DND-41 (cell line): ENCODE measurements at regions not wholly inside any gene's neighbourhood (a gene's known extent, or its start where the extent isn't known, plus 50 kb on each side); places are given as distances from the start of the nearest gene placed in this dataset.

Experiments used
- ATAC-seq: fragments of 200-7000 bp; cut with Tn5 transposase; 3 replicates; pipeline ENCODE4 v1.9.1; 2021; ENCODE audit warnings: low read depth; ENCODE audit not compliant: insufficient read depth
- DNase-seq: peaks from one replicate; pipeline ENCODE4 v3.0.0-alpha.2; 2020
- H2AFZ ChIP-seq: 2 replicates; pipeline ENCODE4 v1.6.0; 2012; ENCODE audit warnings: low read depth, low read length
- H3K27ac ChIP-seq: 2 replicates; pipeline ENCODE4 v1.5.1; 2012; ENCODE audit warnings: low read length, inconsistent platforms
- H3K27me3 ChIP-seq: fragments of 200-600 bp; sonication (generic); 2 replicates; pipeline ENCODE4 v1.6.0; 2012; ENCODE audit warnings: low read length, mild to moderate bottlenecking, inconsistent platforms; ENCODE audit not compliant: insufficient read depth, poor library complexity
- H3K36me3 ChIP-seq: 2 replicates; pipeline ENCODE4 v1.5.1; 2012; ENCODE audit warnings: low read length, inconsistent platforms; ENCODE audit not compliant: insufficient read depth
- H3K4me1 ChIP-seq: 2 replicates; pipeline ENCODE4 v1.5.1; 2012; ENCODE audit warnings: mild to moderate bottlenecking, low read length; ENCODE audit not compliant: insufficient read depth
- H3K4me2 ChIP-seq: 2 replicates; pipeline ENCODE4 v1.6.0; 2012; ENCODE audit warnings: mild to moderate bottlenecking, moderate library complexity, low read length, inconsistent platforms; ENCODE audit not compliant: insufficient read depth
- H3K4me3 ChIP-seq, 2 experiments: fragments of 200-600 bp in 1 of 2; shearing (Covaris generic) in 1 of 2; 2 replicates each; pipeline ENCODE4 v1.5.1; 2012 to 2016; ENCODE audit warnings: inconsistent platforms in 2 of 2, low read length in 2 of 2, mild to moderate bottlenecking in 2 of 2, low read depth in 1 of 2, moderate library complexity in 1 of 2
- H3K79me2 ChIP-seq: 2 replicates; pipeline ENCODE4 v1.6.0; 2012; ENCODE audit warnings: low read length, inconsistent platforms; ENCODE audit not compliant: insufficient read depth
- H3K9ac ChIP-seq: 2 replicates; pipeline ENCODE4 v1.6.0; 2012; ENCODE audit warnings: low read depth, mild to moderate bottlenecking, inconsistent platforms, low read length, moderate library complexity
- H3K9me3 ChIP-seq: 2 replicates; pipeline ENCODE4 v1.5.1; 2012; ENCODE audit warnings: low read length, moderate library complexity, mild to moderate bottlenecking, inconsistent platforms; ENCODE audit not compliant: insufficient read depth, severe bottlenecking
- H4K20me1 ChIP-seq: 2 replicates; pipeline ENCODE4 v1.6.0; 2012; ENCODE audit warnings: low read length; ENCODE audit not compliant: insufficient read depth
- CTCF ChIP-seq: IDR thresholded peaks from 2 replicates; pipeline ENCODE4 v1.5.1; 2012; ENCODE audit warnings: borderline replicate concordance, low read length, moderate library complexity, mild to moderate bottlenecking; ENCODE audit not compliant: poor library complexity, severe bottlenecking; ENCODE audit errors: extremely low read depth
- EZH2 ChIP-seq: IDR thresholded peaks from 3 replicates; pipeline ENCODE4 v1.6.1; 2012; ENCODE audit warnings: borderline replicate concordance, low read depth, mild to moderate bottlenecking, moderate library complexity, low read length, inconsistent platforms; ENCODE audit not compliant: severe bottlenecking

GRCh38 chr1:221157026-221157761, 278.0 kb downstream of the HLX start:
- Histone ChIP-seq H3K79me2 (no peaks in the 10 kb centered on the region), H3K4me1 (no peaks in the 10 kb centered on the region), H3K4me2 (no peak overlapping the region), H4K20me1 (no peaks in the 10 kb centered on the region), H3K9me3 (no peaks in the 10 kb centered on the region), H3K27ac (no peak overlapping the region), H3K9ac (no peak overlapping the region), H3K27me3 (no peaks in the 10 kb centered on the region), H3K36me3 (no peaks in the 10 kb centered on the region), H2AFZ (no peak overlapping the region), H3K4me3 (no peak overlapping the region)
- TF ChIP-seq CTCF (no peak), EZH2 (no peak)
- ATAC-seq (no peak), DNase-seq (no peak)

DNA sequence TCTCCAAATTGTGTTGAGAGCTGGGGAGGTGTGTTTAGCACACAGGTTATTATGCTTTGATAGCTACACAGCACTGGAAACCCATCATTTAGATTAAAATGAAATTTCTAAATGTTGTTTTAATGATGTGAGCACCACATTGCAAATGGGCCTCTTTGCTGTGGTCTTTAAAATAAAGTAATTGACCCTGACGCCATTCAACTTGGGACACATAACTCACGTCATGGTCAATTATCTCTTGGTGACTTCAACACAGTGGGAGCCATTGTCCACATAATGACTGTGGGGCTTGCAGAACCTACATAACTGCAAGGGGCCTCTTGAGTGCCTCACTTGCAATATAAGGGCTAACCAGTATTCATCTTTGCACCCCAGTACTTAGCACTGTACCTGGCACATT, 280.4 kb downstream of the HLX start:
- no peaks in the 10 kb centered on the region for H3K4me1 ChIP-seq
- no peaks in the 10 kb centered on the region for H4K20me1 ChIP-seq

GRCh38 chr1:221161571-221162041, 282.4 kb downstream of the HLX start:
- Histone ChIP-seq H2AFZ (no peak overlapping the region), H3K27me3 (no peaks in the 10 kb centered on the region), H3K36me3 (no peaks in the 10 kb centered on the region), H3K4me1 (no peaks in the 10 kb centered on the region), H3K9ac (no peak overlapping the region), H3K4me3 (no peak overlapping the region), H4K20me1 (no peaks in the 10 kb centered on the region), H3K4me2 (no peak overlapping the region), H3K9me3 (no peaks in the 10 kb centered on the region), H3K79me2 (no peaks in the 10 kb centered on the region), H3K27ac (no peak overlapping the region)
- TF ChIP-seq CTCF (no peak), EZH2 (no peak)
- no peak for ATAC-seq
- no peak for DNase-seq

More for the DNA sequence above, 280.4 kb downstream of the HLX start:
- Histone ChIP-seq H3K4me3 (no peak overlapping the region), H3K27ac (no peak overlapping the region), H3K9me3 (no peaks in the 10 kb centered on the region), H3K9ac (no peak overlapping the region), H3K79me2 (no peaks in the 10 kb centered on the region), H2AFZ (no peak overlapping the region), H3K27me3 (no peaks in the 10 kb centered on the region), H3K4me2 (no peak overlapping the region), H3K36me3 (no peaks in the 10 kb centered on the region)
- DNase-seq, result no peak
- ATAC-seq, result no peak
- TF ChIP-seq EZH2 (no peak), CTCF (no peak)

- DNase-seq, result no peak
- Histone ChIP-seq H3K9ac (no peak overlapping the region), H3K36me3 (no peaks in the 10 kb centered on the region), H4K20me1 (no peaks in the 10 kb centered on the region), H3K27me3 (no peaks in the 10 kb centered on the region), H2AFZ (no peak overlapping the region), H3K4me1 (no peaks in the 10 kb centered on the region), H3K27ac (no peak overlapping the region), H3K4me2 (no peak overlapping the region), H3K9me3 (no peaks in the 10 kb centered on the region), H3K79me2 (no peaks in the 10 kb centered on the region), H3K4me3 (no peak overlapping the region)
- ATAC-seq, result no peak
- TF ChIP-seq EZH2, result no peak
- no peak for TF ChIP-seq CTCF
Measured at GRCh38 chr1:221162352-221162751, 283.1 kb downstream of the HLX start.
